ENCODE measurements at regions not wholly inside any gene's neighbourhood (a gene's known extent, or its start where the extent isn't known, plus 50 kb on each side); places are given as distances from the start of the nearest gene placed in this dataset.

DNA sequence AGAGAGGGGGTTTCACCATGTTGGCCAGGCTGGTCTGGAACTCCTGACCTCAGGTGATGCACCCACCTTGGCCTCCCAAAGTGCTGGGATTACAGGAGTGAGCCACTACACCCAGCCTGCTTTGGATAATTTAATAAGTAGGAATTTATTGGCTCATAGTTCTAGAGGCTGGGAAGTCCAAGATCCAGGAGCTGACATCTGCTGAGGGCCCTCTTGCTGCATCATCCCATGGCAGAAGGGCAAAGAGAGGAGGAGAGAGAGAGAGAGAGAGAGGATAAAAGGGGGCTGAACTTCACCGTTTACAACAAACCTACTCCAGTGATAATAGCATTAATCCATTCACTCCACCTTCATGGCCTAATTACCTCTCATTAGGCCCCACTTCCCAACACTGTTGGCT, 62.0 kb upstream of the HES1 start:
- no peak for DNase-seq

- no peak for DNase-seq
Observed at GRCh38 chr3:194075088-194075615, 60.8 kb upstream of the HES1 start.

DNA sequence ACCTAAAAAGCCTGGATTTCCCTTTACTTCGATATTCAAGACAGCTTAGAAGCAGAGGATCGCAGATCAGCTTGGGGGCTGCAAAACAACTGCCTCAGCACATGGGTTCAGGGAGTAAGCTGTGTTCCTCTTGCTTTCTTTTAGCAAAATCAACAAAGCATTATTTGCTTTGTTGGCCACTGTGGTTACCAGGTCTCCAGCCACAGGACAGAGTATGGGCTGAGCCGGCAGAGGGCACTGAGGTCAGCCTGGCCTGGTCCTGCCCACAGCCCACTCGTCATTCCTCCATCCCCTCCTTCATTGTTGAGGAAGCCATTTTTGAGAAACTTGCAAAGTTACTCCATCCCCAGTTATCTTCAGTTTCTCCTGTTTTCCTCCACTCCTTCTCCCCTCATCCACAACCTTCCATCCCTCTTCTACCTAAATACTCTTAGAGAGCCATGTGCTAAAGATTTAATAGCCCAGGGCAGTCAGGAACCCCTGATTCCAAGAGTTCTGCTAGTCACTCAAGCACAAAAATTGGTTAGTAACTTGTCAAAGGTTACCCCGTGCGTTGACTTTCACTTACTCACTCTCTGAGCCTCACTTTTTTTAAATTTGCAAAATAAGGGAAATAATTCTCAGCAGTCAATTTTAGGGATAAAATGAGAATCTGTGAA, 60.0 kb upstream of the HES1 start:
- no peak for DNase-seq

- no peak for DNase-seq
Observed at GRCh38 chr3:194076475-194076874, 59.5 kb upstream of the HES1 start.

DNA sequence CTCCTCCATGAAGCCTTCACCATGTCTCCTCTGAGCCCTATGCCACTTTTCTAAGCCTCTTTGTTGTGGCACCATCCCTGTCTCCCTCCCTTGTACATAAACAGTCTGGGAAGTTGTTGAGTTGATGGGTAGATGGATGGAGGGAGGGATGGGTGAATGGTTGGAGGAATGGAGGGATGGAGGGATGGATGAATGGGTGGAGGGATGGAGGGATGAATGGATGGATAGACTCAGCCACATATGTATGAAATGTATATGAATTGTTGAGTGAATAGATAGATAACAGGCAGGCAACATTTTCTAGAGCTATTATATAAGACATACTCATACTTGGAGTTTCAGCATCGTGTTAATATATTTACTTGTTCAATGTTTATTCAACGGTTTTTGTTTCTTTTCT, 58.3 kb upstream of the HES1 start:
- no peak for DNase-seq

- no peak for DNase-seq
Observed at GRCh38 chr3:194078045-194078821, 57.7 kb upstream of the HES1 start.

GRCh38 chr3:194079702-194080172, 56.2 kb upstream of the HES1 start:
- no peak for DNase-seq

DNA sequence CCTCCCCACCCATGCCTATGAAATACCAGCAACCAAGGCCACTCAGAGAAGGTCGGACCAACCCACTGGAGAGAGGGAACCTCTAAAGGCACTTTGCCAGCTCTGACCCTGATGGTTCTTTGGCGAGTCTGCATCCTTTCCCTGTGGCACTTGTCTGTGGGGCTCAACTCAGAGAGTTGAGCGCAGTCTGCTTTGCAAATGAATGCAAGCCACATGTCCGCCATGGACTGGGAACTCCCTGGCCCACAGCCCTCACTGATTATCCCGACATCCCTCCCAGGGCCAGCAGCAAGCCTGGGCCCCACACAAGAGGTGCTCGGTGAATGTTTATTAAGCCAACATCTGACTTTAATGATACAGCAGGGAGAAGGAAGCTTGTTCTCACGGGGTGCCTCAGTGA, 55.5 kb upstream of the HES1 start:
- no peak for DNase-seq

DNA sequence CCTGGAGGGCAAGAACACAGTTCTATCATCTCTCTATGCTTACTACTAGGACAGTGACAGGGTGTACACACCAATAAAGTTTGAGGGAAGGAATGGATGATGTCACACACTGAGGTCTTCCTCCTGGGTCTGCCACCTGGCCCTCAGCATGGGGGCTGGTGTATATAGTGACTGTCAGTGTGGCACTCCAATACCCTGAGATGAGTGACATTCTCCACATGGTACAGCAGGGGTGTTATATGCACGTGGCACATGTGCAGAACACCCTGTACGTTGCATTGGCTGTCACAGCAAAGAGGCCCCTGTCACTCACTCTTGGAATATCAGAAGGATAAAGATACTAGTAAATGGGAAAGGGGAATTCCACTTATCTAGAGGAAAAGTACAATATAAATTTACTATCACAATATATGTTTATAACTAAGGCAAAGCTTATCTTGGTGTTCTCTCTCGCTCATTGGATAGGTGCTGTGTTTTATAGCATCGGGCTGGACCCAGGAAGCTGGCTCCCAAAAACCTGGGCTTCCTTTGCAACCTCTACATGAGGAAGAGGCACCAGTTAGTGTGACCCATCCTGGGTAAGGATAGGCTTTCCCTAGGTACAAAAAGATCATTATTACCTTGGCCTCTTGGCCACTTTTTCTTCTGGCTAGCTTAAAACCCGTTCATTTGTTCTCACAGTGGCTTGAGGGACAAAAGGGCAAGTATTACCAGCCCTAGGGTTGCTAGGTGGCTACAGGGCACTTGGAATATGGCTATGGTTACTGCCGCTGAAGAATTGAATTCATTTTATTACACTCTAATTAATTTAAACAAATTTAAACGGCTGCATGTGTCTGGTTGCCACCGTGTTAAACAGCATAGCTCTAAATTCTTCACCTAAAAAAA, 54.8 kb upstream of the HES1 start:
- DNase-seq, result no peak

GRCh38 chr3:194081826-194082225, 54.1 kb upstream of the HES1 start:
- no peak for DNase-seq

DNA sequence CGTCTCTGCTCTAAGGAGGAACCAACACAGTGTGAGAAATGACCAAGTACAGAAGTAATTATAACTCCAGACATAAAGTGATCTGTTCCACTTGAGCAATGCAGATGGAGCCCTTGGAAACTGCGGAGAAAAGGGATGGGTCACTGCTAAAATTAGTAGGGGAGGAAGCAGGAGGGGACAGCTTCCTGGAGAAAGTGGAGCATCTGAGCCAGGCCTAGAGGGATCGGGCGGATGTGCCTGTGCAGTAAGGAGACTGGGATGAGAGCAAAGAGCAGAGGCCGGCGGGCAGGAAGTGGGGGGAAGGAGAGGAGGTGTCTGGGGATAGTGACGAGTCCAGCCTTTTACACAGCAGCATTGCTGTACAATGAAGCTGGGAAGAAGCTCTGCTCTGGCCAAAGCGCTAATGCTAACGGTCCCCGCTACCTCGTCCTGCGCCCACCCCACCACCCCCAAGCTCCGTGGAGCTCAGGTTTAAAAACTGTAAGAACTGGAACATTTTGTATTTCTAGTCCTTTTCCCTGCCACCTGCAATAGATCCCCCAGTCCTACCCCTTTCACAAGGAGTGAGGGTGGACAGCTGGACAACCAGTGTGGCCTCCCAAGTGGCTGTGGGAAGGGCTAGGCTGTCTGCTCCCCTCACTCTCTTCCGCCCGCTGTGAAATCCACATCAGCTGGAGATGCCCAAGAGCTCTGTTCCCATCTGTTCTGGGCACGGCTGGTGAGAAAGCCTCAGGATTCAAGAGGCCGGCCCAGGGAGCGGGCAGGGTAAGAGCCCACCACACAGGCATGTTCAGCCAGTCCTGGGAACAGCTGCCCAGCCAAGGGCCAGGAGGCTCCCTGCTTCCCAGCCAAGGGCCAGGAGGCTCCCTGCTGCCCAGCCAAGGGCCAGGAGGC, 53.0 kb upstream of the HES1 start:
- DNase-seq, result no peak

- DNase-seq, result no peak
Observed at GRCh38 chr3:194083637-194084224, 52.2 kb upstream of the HES1 start.

- no peak for DNase-seq
Observed at GRCh38 chr3:194084284-194084683, 51.7 kb upstream of the HES1 start.
